Islet of Langerhans (tissue), 1 donor: ENCODE measurements at regions not wholly inside any gene's neighbourhood (a gene's known extent, or its start where the extent isn't known, plus 50 kb on each side); places are given as distances from the start of the nearest gene placed in this dataset.
"Not testable (repeated sequence)": the region's sequence is repeated elsewhere in the genome, so short reads cannot be mapped to it uniquely, and the experiment has no call there.

Experiments used
- FAIRE-seq: peaks from one replicate; lab custom pipeline; 2011; peaks lifted over from hg19 to GRCh38; lab: Jason Lieb, UNC

DNA sequence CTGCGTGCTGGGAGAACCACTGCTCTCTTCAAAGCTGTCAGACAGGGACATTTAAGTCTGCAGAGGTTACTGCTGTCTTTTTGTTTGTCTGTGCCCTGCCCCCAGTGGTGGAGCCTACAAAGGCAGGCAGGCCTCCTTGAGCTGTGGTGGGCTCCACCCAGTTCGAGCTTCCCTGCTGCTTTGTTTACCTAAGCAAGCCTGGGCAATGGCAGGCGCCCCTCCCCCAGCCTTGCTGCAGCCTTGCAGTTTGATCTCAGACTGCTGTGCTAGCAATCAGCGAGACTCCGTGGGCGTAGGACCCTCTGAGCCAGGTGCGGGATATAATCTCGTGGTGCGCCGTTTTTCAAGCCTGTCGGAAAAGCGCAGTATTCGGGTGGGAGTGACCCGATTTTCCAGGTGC lies 837.0 kb downstream of the EPHA3 start:
- FAIRE-seq: not testable (repeated sequence)

DNA sequence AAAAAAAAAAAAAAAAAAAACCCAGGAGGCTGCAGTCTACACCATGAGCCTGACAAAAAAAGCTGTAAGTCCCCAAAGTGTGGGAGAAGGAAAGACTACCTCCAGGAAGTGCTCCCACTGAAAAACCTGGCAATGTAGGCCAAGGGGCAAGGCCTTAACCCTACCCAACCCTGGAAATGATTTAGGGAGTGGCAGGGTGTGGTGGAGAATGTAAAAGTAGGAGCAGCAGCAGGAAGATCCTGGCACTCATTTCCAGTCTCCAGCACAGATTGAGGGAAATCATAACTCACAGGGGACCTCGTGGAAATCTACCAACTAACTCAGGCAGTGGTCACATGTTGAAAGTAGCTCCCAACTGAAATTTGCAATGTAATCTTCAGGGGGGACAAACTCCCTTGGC lies 839.5 kb downstream of the EPHA3 start:
- FAIRE-seq: no peak

DNA sequence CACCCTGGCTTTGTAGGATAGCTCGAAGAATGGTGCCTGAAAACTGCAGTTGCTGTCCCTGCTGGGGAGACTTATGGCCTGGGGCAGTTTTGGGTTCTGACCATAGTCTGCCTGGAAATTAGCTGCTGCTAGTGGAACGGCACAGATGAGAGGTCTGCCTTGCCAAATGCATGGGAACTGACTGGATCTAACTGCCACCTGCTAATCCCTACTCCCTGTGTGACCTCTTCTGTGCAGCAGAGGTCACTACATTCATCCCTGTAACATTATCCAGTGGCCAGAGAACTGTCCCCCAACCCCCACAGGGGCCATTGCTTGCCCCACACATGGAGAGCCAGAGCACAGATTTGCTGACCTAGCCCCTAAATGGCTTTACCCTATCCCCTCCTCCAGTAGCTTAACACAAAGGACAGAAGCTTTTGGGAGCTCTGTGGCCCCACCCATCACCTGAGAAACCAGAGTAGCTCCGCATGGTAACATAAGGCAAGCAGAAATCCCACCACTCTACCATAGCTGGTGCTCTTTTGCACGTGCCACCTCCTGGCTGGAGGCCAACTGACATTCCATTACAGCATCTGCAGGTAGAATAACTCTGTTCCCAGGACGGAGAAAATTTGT lies 840.0 kb downstream of the EPHA3 start:
- FAIRE-seq: no peak

DNA sequence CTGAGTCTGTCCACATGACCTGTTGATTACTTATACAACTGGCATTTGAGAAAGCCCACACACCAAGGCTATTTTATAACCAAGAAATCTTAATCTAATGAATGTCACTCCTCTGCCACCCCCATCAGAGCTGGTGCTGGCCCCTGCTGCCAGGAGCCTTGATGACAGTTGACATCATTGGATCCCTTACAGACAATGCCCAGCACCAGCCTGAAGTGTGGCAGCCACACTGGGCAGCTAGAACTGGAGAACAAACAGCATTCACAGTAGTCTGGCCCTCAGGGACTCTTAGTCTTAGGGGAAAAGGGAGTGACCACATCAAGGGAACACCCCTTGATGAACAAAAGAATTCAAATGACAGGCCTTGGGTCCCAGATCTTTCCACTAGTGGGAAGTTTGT lies 840.6 kb downstream of the EPHA3 start:
- FAIRE-seq: no peak

DNA sequence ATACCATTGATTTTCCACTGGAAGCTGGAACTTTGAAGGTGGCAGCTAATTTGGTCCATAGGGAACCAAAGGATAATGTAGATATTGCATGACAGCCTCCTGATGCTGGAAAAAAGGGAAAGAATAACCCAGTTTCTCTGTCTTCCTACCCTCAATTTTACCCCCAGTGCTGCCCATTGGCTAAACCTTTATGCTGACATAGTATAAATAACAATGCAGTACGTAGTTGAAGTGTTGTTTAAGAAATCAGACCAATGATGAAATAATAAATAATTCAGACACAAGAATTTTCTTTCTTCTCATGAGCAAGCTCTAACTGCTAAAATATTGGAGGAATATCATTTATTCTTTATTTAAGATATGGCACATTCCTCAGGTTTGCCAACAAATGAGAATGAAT lies 843.4 kb downstream of the EPHA3 start:
- no peak for FAIRE-seq

DNA sequence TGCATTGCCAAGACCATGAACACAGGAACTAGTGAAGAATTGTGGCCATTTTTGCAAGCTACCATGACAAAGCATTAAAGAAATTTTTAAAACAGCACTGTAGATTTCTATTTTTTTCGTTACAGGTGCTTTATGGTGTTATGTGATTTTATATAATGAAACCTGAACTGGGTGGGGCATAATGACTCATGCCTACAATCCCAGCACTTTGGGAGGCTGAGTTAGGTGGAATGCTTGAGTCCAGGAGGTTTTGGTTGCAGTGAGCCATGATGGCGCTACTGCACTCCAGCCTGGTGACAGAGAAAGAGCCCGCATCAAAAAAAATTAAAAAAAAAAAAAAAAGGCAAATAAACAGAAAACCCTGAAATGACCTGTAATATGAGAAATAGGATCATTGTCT lies 846.7 kb downstream of the EPHA3 start:
- FAIRE-seq: no peak

DNA sequence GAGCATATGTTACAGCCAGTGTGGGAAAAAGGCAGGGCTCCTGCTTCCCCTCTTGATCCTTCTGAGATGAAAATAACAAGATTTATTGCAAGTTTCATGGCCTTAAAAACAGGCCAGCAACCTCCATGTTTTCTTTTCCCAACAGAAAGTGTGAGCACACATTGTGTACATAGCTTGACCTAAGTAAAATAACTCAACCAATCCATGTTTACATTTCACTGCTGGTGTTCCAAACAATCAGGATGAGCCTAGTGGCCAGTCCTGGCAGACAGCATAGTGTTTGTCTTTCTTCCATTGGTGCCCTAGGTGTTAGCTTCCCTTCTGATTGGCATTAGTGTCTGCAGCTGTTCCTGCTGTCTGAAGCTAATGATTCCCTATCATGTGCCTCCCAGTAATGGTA lies 847.7 kb downstream of the EPHA3 start:
- no peak for FAIRE-seq

DNA sequence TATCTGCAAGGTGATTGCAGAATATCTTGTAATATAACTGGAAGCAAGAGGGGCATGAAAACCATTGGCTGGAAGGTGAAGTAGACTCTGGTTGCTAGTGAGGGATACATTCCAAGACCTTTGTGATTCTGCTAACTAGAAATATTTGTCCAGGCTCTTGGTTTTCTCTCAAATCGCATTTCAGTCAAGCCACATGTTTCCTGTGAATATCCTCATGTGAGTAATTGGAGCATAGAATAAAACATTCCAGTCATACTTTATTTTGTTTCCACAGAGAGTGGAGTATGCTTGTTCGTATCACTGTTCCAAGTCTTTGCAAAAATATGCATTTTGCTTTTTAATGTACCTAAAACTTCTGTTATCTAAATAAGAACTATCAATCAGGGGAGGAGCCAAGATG lies 850.0 kb downstream of the EPHA3 start:
- no peak for FAIRE-seq

DNA sequence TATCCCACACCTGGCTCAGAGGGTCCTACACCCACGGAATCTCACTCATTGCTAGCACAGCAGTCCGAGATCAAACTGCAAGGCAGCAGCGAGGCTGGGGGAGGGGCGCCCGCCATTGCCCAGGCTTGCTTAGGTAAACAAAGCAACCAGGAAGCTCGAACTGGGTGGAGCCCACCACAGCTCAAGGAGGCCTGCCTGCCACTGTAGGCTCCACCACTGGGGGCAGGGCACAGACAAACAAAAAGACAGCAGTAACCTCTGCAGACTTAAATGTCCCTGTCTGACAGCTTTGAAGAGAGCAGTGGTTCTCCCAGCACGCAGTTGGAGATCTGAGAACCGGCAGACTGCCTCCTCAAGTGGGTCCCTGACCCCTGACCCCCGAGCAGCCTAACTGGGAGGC lies 850.7 kb downstream of the EPHA3 start:
- not testable (repeated sequence) for FAIRE-seq

DNA sequence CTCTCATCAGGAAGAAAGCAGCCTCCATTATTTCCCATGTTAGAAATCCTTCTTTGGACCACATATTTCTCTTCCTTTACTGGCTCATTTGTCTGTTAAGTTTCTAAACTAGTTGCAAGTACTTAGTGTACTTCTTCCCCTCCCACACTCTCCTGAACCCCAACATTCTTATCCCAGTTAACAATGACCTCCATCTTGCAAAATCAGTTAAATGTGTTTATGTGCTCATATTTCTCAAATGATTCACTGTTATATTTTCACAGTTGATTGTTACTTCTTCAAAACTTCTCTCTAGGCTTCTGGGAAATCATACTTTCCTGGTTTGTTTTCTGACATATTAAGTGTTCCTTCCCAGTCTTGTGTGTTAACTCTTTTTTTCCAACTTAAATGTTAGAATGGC lies 856.9 kb downstream of the EPHA3 start:
- FAIRE-seq: no peak

DNA sequence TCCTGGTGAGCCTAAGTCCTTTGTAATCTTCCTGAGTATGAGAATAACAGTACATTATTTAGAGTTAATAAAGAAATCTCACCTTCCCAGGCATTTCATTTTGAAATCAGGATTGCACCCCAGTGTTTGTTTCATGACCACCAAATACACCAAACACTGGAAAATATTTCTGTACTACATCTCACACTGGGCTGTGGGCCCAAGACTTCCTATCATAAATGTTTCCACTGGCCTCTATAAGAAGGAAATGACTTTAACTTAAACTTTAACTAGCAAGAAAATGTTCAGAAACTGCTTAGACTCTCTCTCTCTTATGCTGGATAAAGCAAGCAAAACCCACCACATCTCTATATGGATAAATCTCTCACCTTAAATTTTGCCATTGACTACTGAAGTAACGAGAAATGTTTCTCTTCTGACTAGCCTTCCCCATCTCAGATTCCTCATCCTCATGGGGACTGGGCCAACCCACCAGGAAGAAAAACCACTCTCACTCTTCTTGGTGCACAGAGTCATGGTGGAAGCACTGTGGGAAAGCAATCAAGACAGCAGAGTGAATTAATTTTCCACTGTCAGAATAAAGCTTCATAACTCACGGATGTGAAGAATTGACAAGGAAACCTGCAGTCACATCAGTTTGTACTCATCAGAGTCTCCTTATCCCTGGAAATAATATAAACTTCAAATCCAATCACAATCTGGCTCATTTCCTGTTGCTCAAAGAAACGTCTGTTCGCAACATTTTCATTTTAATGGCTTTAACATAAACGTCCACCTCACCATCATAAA lies 859.6 kb downstream of the EPHA3 start:
- FAIRE-seq: no peak

DNA sequence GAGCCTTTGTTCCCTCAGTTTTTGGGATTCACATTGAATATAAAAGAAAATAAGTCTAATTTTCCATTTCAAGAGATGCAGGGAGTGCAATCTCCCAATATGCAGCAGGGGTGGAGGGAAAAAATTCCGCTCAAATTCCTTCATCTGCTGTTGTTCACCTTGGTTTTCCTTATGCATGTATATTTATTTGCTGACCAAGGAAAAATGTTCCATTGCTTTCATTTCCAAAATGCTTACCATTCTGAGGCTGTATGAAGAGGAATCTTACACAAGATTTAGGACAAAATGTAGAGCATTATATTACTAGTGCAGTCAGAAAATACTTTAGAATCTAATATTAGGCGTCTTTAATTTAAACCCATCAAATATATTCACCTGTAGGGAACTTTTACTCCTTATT lies 863.9 kb downstream of the EPHA3 start:
- no peak for FAIRE-seq

DNA sequence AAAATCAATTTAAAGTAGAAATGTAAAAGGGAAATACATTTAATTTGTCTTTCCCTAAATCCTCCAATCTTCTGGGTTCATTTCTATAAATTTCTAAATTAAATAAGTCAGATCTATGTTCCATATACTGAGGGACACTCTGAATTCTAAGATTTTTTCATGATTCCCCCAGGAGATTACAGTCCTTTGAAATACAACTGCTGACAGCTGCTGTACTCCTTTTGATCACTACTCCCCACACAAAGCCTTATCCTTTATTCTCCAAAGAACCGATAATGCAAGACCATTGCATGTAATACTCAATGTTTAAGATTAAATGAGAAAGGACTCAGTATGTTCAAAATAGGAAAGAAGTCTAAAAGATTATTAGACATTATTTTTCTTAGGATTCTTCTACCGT lies 865.7 kb downstream of the EPHA3 start:
- no peak for FAIRE-seq

DNA sequence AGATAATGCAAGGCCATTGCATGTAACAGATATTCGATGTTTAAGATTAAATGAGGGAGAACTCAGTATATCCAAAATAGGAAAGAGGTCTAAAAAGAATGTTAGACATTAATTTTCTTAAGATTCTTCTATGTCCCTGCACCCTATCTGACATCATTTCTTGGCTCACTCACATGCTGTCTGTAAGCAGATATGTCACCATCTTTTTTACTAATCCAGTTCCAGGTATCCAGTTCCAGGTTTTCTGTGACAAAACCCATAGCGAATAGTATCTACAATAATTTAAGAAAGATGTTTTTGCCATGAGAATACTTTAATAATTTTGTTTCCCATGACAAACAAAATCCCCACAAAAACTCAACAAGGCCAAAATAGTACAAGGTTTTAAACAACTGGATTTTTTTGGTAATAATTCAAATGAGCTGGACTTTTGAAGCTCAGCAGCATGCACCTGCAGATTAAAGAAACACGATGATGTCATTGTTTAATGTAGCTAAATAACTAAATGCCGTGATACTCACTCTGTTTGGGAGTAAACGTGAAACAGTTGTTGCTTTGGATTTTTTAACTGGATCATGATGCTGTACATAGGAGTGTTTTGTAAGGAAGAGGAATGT lies 867.6 kb downstream of the EPHA3 start:
- FAIRE-seq: no peak

DNA sequence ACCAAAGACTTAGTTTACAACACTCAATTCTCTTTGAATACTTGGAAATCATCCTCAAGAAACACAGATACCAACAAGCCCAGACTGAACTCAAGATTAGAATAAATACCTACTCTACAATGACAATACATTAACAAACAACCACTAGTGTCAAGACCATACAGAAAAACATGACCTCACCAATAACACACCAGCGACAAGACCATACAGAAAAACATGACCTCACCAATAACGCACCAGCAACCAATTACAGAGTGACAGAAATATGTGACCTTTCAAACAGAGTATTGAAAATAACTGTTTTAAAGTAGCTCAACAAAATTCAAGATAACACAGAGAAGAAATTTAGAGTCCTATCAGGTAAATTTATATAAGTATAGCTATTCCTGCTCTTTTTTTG lies 876.0 kb downstream of the EPHA3 start:
- FAIRE-seq: no peak

DNA sequence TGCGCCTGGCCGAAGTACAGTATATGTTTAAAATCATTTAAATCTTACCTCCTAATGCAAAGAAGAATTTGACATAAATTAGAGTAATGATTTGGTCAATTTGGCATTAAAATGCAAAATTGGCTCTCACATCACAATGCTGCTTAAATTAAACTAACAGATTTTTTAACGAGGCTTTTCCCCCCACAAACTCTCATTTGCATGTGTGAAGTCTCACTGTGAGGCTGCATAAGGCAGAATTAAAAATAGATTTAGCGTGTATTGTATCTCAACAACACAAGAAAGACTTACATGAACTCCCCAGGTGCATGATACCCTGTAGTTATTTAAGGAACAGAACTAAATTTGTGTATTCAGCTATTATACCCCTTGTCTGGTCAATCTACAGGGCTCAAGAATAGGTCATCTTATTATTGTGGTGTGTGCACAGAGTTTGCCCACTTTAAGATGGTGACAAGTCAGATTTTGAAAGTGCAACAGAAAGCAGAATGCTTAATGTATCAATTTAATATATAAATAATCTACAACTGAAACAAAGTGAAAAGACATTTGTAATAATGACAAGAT lies 897.9 kb downstream of the EPHA3 start:
- FAIRE-seq: no peak

DNA sequence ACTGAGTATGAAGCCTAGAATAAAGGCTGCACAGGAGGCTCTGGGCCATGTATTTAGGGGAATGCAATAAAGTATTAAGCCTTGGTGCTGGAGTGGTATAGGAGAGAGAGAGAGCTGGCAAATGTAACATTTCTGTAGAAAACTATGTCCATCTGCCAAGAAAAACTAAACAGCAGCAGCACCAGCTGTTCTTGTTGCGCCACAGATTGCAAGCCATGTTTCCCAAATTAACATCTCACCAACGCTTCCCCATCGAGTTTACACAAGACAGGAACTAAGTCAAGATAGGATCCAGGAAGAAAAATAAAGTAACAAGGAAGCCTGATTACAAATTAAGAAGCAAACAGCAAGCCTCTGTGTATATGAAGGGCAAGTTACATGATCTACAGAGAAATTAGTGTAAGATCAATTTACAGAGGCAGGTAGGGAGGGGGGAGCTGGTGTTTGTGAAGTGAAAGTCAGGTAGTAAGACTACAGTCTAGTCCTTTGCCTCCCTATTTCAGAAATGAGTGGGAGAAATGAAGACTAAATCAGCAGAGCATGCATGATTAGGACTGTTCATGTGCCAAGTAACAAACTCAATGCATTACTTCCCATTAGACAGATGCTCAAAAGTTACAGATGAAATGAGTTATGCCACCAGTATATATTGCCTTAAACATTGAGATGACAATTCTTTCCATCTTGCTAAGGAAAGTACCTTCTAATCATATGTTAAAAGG lies 900.5 kb downstream of the EPHA3 start:
- no peak for FAIRE-seq

DNA sequence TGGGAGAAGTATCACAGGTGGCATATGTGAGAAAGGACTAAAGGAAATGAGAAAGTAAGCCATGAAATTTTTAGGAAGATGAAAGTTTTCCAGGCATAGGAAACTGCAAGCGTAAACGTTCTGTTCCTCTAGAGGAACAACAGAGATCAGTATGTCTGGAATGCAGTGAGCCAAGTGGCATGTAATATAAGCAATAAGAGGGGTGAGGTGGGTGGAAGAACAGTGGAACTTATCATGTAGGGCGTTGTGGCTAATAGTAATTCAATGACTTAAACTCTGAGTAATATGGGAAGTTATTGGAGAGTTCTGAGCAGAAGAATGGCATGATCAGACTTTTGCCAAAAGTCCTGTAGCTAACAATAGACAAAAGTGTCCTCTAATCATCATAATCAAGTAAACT lies 902.9 kb downstream of the EPHA3 start:
- no peak for FAIRE-seq

DNA sequence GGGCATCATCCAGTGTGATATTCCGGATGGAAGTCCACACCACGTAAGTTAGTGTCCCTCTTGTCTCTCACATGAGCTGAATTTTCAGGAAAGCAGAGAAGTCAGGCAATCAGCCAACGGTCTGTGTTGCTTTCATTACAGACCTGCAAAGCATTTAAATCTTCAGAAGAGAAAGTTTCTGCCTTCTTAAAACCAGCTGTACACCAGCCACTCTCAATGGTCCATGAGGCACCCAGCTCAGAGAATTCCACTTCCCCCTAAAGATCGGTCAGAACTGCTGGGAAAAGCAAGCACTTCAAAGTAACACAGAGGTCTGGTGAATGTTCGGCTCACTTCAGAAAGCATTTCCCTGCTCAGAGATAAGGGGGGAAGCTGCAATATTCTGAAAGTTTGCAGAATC lies 903.7 kb downstream of the EPHA3 start:
- FAIRE-seq: no peak

DNA sequence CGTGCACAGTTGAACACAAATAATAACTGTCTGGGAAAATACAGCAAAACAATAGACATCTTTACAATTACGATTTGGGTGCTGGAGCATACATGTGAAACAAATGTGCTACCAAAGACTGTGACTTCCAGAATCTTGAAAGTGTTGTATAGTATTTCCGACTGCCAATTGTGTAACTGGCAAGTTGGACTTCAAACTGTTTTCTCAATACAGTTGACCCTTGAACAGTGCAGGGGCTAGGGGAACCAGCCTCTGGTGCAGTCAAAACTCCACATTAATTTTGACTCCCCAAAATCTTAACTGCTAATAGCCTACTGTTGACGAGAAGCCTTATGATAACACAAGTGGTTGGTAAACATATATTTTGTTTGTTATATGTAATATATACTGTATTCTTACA lies 904.2 kb downstream of the EPHA3 start:
- no peak for FAIRE-seq

DNA sequence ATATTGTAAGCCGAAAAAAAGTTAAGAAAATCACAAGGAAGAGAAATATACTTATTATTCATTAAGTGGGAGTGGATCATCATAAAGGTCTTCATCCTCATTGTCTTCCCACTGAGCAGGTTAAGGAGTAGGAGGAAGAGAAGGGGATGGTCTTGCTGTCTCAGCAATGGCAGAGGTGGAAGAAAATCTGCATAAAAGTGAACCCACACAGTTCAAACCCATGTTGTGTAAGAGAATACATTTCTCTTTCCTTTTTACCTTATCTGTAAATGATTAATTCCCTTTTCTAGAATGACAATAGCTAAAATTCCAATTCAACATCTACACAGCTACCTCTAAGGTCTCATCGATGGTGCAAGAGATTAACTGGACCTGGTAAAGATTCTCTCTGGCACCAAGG lies 904.6 kb downstream of the EPHA3 start:
- no peak for FAIRE-seq

DNA sequence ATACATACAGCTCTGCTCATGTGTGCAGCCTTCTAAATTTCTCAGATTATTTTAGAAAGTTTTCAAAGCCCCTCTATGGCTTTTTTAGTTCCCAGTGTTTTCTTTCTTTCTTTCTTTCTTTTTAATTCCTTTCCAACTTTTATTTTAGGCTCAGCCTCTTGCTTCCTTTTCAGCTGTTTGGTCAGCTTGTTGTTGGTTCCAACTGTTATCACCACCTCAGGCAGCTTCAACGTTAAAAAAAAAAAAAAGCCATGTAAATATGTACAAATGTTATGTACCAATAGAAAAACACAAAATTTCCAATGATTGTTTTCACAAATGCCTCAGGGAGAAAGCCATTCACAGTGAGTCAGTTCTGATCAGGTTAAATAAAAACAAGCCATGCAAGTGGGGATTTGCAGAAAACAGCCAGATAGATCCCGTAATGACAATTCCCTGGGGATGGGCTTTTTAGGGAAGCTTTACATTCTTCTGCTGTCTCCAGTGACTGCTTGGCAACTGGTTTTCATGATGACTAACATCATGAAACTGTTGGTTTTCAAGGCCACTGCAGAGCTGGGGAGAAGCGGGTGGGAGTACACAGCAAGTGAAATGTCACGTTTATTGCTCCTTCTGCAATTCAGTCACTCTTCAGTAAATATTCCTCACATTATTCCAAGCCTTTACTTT lies 908.4 kb downstream of the EPHA3 start:
- FAIRE-seq: no peak
